GM12878 (cell line): ENCODE measurements at regions not wholly inside any gene's neighbourhood (a gene's known extent, or its start where the extent isn't known, plus 50 kb on each side); places are given as distances from the start of the nearest gene placed in this dataset.
"Not testable (repeated sequence)": the region's sequence is repeated elsewhere in the genome, so short reads cannot be mapped to it uniquely, and the experiment has no call there.

ENCODE experiments used
- CTCF ChIP-seq, 3 experiments: IDR thresholded peaks in 2 of 3; conservative IDR thresholded peaks in 1 of 3; 2 replicates each; pipeline ENCODE4 v1.5.1; 2011; ENCODE audit warnings: low read depth in 3 of 3, low read length in 3 of 3, mild to moderate bottlenecking in 3 of 3, control low read depth in 2 of 3, moderate library complexity in 2 of 3, inconsistent platforms in 1 of 3, mixed read lengths in 1 of 3; ENCODE audit not compliant: control insufficient read depth in 2 of 3, insufficient read depth in 1 of 3; ENCODE audit errors: extremely low read depth in 1 of 3
- EGR1 ChIP-seq, 2 experiments: IDR thresholded peaks; 1 replicate in 1 of 2; 2 replicates in 1 of 2; pipeline ENCODE4 v1.6.1; 2011 to 2012; ENCODE audit warnings: low read depth in 2 of 2, low read length in 2 of 2, borderline replicate concordance in 1 of 2, mild to moderate bottlenecking in 1 of 2, moderate library complexity in 1 of 2
- EP300 ChIP-seq, 2 experiments: fragments of 150-350 bp in 1 of 2; IDR thresholded peaks; 2 replicates each; pipeline ENCODE4 v1.6.1; 2011 to 2012; ENCODE audit warnings: low read depth in 2 of 2, low read length in 2 of 2, borderline replicate concordance in 1 of 2, improper control_type of control experiment in 1 of 2, inconsistent platforms in 1 of 2; ENCODE audit not compliant: control insufficient read depth in 1 of 2
- SMC3 ChIP-seq: IDR thresholded peaks from 2 replicates; pipeline ENCODE4 v1.6.1; 2011; ENCODE audit warnings: low read length, improper control_type of control experiment, borderline replicate concordance

- not testable (repeated sequence) for TF ChIP-seq CTCF (IDR thresholded peaks at IDR 0.05 in 2 of 3, conservative IDR thresholded peaks at IDR 0.05 in 1 of 3; ENCODE audit: control insufficient read depth in 2 of 3, extremely low read depth in 1 of 3, insufficient read depth in 1 of 3, low read depth in 3 of 3, low read length in 3 of 3); EP300 (IDR thresholded peaks at IDR 0.05; ENCODE audit: borderline replicate concordance in 1 of 2, control insufficient read depth in 1 of 2, low read depth in 2 of 2, low read length in 2 of 2); EGR1 (IDR thresholded peaks at IDR 0.05; ENCODE audit: borderline replicate concordance in 1 of 2, low read depth in 2 of 2, low read length in 2 of 2); SMC3
Observed at GRCh38 chr12:131469945-131470344, 240.9 kb upstream of the SFSWAP start.
